ENCODE measurements at regions not wholly inside any gene's neighbourhood (a gene's known extent, or its start where the extent isn't known, plus 50 kb on each side); places are given as distances from the start of the nearest gene placed in this dataset.

GRCh38 chr6:44682280-44682679 lies 294.8 kb downstream of the CDC5L start:
- no peak for TF ChIP-seq POLR2A (IDR thresholded peaks at IDR 0.05)
- no peak for TF ChIP-seq POLR2AphosphoS5 (IDR thresholded peaks at IDR 0.05; ENCODE audit: insufficient read depth in 1 of 2, low read depth in 1 of 2)
- TF ChIP-seq, protein P1, sequence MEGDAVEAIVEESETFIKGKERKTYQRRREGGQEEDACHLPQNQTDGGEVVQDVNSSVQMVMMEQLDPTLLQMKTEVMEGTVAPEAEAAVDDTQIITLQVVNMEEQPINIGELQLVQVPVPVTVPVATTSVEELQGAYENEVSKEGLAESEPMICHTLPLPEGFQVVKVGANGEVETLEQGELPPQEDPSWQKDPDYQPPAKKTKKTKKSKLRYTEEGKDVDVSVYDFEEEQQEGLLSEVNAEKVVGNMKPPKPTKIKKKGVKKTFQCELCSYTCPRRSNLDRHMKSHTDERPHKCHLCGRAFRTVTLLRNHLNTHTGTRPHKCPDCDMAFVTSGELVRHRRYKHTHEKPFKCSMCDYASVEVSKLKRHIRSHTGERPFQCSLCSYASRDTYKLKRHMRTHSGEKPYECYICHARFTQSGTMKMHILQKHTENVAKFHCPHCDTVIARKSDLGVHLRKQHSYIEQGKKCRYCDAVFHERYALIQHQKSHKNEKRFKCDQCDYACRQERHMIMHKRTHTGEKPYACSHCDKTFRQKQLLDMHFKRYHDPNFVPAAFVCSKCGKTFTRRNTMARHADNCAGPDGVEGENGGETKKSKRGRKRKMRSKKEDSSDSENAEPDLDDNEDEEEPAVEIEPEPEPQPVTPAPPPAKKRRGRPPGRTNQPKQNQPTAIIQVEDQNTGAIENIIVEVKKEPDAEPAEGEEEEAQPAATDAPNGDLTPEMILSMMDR (IDR thresholded peaks at IDR 0.05) = no peak

Measured in vagina (tissue), 2 donors.